OCI-LY7 (cell line): ENCODE measurements at regions not wholly inside any gene's neighbourhood (a gene's known extent, or its start where the extent isn't known, plus 50 kb on each side); places are given as distances from the start of the nearest gene placed in this dataset.

Experiments
- BruUV-seq: library from RNA; stranded (reverse); fragments of 400-500 nt; replicated peaks from 2 replicates; lab custom pipeline; 2021; lab: Mats Ljungman, UMichigan
- CTCF ChIA-PET: fragments of 300-600 bp; sonication (Branson Sonifier 250); formaldehyde crosslinking; loops from one replicate; lab custom pipeline; 2022; ENCODE audit warnings: antibody characterized with exemption; ENCODE audit not compliant: unreplicated experiment; lab: Charles Lee
- POLR2A ChIA-PET: fragments of 300-600 bp; sonication (Branson Sonifier 250); formaldehyde crosslinking; loops from one replicate; lab custom pipeline; 2022; ENCODE audit warnings: antibody characterized with exemption; lab: Charles Lee
- DNase-seq: peaks from one replicate; pipeline ENCODE4 v3.0.0-alpha.2; 2015; ENCODE audit warnings: low spot score
- H2AFZ ChIP-seq: fragments of 200-600 bp; sonication (generic), shearing (Covaris generic); 2 replicates; pipeline ENCODE4 v1.6.1; 2014; ENCODE audit warnings: mild to moderate bottlenecking, antibody characterized with exemption, low read length, moderate library complexity
- H3K27ac ChIP-seq: fragments of 200-600 bp; sonication (generic); 2 replicates; pipeline ENCODE4 v1.5.1; 2014; ENCODE audit warnings: mixed run types, low read depth, mild to moderate bottlenecking, moderate library complexity, low read length, inconsistent platforms; ENCODE audit not compliant: poor library complexity, severe bottlenecking
- H3K36me3 ChIP-seq: fragments of 200-600 bp; sonication (generic); 2 replicates; pipeline ENCODE4 v1.6.1; 2014; ENCODE audit warnings: mild to moderate bottlenecking, antibody characterized with exemption, low read length, moderate library complexity, mixed read lengths; ENCODE audit not compliant: insufficient read depth
- H3K4me1 ChIP-seq: fragments of 200-600 bp; sonication (generic); 2 replicates; pipeline ENCODE4 v1.5.1; 2014; ENCODE audit warnings: mild to moderate bottlenecking, low read length; ENCODE audit not compliant: insufficient read depth, poor library complexity, severe bottlenecking
- H3K4me2 ChIP-seq: fragments of 200-600 bp; sonication (generic); 2 replicates; pipeline ENCODE4 v1.6.1; 2014; ENCODE audit warnings: mild to moderate bottlenecking, low read length
- H3K4me3 ChIP-seq: fragments of 200-600 bp; sonication (generic); 2 replicates; pipeline ENCODE4 v1.5.1; 2014; ENCODE audit warnings: mild to moderate bottlenecking, low read depth, low read length; ENCODE audit not compliant: poor library complexity, severe bottlenecking
- H3K79me2 ChIP-seq: fragments of 200-600 bp; sonication (generic); 2 replicates; pipeline ENCODE4 v1.6.1; 2016; ENCODE audit warnings: low read depth, mild to moderate bottlenecking, low read length, moderate library complexity, mixed read lengths; ENCODE audit not compliant: insufficient read depth
- H3K9me2 ChIP-seq: fragments of 200-600 bp; sonication (generic); 2 replicates; pipeline ENCODE4 v1.6.1; 2016; ENCODE audit warnings: mild to moderate bottlenecking, low read length, mixed read lengths; ENCODE audit not compliant: insufficient read depth
- H3K9me3 ChIP-seq: fragments of 200-600 bp; sonication (generic); 2 replicates; pipeline ENCODE4 v1.6.1; 2014; ENCODE audit warnings: mild to moderate bottlenecking, mixed run types, low read length, mixed read lengths
- H4K20me1 ChIP-seq: fragments of 200-600 bp; sonication (generic); 2 replicates; pipeline ENCODE4 v1.6.1; 2014; ENCODE audit warnings: mild to moderate bottlenecking, antibody characterized with exemption, low read length, moderate library complexity, mixed read lengths; ENCODE audit not compliant: insufficient read depth
- EZH2phosphoT487 ChIP-seq: fragments of 200-600 bp; sonication (generic); IDR thresholded peaks from 2 replicates; pipeline ENCODE4 v1.6.1; 2018; ENCODE audit warnings: low read depth, borderline replicate concordance, mild to moderate bottlenecking, mixed run types, antibody characterized with exemption, low read length, moderate library complexity, mixed read lengths
- intact Hi-C: fragments of 100-400 bp; cut with micrococcal nuclease; formaldehyde crosslinking; loops from one replicate; pipeline ENCODE4 v1.10.0; 2022; ENCODE audit not compliant: unreplicated experiment
- TF ChIP-seq, protein P1 (sequence below): fragments of 200-600 bp; sonication (generic); conservative IDR thresholded peaks from 2 replicates; pipeline ENCODE4 v1.5.1; 2014; ENCODE audit warnings: mild to moderate bottlenecking, antibody characterized with exemption, low read length, moderate library complexity, mixed read lengths

GRCh38 chr12:67468549-67469245 lies 179.8 kb upstream of the DYRK2 start:
- intact Hi-C loops = no loop called here
- no peak for DNase-seq
- TF ChIP-seq, protein P1, sequence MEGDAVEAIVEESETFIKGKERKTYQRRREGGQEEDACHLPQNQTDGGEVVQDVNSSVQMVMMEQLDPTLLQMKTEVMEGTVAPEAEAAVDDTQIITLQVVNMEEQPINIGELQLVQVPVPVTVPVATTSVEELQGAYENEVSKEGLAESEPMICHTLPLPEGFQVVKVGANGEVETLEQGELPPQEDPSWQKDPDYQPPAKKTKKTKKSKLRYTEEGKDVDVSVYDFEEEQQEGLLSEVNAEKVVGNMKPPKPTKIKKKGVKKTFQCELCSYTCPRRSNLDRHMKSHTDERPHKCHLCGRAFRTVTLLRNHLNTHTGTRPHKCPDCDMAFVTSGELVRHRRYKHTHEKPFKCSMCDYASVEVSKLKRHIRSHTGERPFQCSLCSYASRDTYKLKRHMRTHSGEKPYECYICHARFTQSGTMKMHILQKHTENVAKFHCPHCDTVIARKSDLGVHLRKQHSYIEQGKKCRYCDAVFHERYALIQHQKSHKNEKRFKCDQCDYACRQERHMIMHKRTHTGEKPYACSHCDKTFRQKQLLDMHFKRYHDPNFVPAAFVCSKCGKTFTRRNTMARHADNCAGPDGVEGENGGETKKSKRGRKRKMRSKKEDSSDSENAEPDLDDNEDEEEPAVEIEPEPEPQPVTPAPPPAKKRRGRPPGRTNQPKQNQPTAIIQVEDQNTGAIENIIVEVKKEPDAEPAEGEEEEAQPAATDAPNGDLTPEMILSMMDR = no peak
- TF ChIP-seq EZH2phosphoT487 = no peak

GRCh38 chr12:67469666-67470065 lies 178.9 kb upstream of the DYRK2 start:
- no peaks in the 10 kb centered on the region for H3K4me1 ChIP-seq
- intact Hi-C loops = no loop called here
- no peak for DNase-seq
- no peak overlapping the region for H3K4me2 ChIP-seq
- no TSS peak for BruUV-seq
- no peaks in the 10 kb centered on the region for H4K20me1 ChIP-seq
- no peaks in the 10 kb centered on the region for H3K36me3 ChIP-seq
- ChIA-PET CTCF (no interaction called here), POLR2A (no interaction called here)
- H3K27ac ChIP-seq = no peak overlapping the region
- no peak for TF ChIP-seq EZH2phosphoT487
- TF ChIP-seq, protein P1 = no peak
- H3K79me2 ChIP-seq = no peaks in the 10 kb centered on the region
- no peaks in the 10 kb centered on the region for H3K9me2 ChIP-seq
- H3K9me3 ChIP-seq = no peaks in the 10 kb centered on the region
- no peak overlapping the region for H2AFZ ChIP-seq
- H3K4me3 ChIP-seq = no peak overlapping the region

More at GRCh38 chr12:67468549-67469245, 179.8 kb upstream of the DYRK2 start:
- Histone ChIP-seq H3K27ac (no peak overlapping the region), H2AFZ (no peak overlapping the region), H4K20me1 (no peaks in the 10 kb centered on the region), H3K9me3 (no peaks in the 10 kb centered on the region), H3K36me3 (no peaks in the 10 kb centered on the region), H3K4me1 (no peaks in the 10 kb centered on the region), H3K4me3 (no peak overlapping the region), H3K79me2 (no peaks in the 10 kb centered on the region), H3K4me2 (no peak overlapping the region), H3K9me2 (no peaks in the 10 kb centered on the region)
- BruUV-seq = no TSS peak
- POLR2A ChIA-PET = no interaction called here
- CTCF ChIA-PET = no interaction called here

- no peak overlapping the region for H3K27ac ChIP-seq
- DNase-seq = no peak
- ChIA-PET POLR2A (no interaction called here), CTCF (no interaction called here)
- H3K4me1 ChIP-seq = no peaks in the 10 kb centered on the region
- H3K4me2 ChIP-seq = no peak overlapping the region
- no peaks in the 10 kb centered on the region for H3K79me2 ChIP-seq
- no peaks in the 10 kb centered on the region for H3K9me3 ChIP-seq
- H4K20me1 ChIP-seq = no peaks in the 10 kb centered on the region
- H3K9me2 ChIP-seq = no peaks in the 10 kb centered on the region
- no peak for TF ChIP-seq EZH2phosphoT487
- TF ChIP-seq, protein P1 = no peak
- H3K4me3 ChIP-seq = no peak overlapping the region
- no peaks in the 10 kb centered on the region for H3K36me3 ChIP-seq
- intact Hi-C loops = no loop called here
- BruUV-seq = no TSS peak
- no peak overlapping the region for H2AFZ ChIP-seq
Observed at GRCh38 chr12:67471810-67472209, 176.7 kb upstream of the DYRK2 start.
